DND-41 (cell line): ENCODE measurements at regions not wholly inside any gene's neighbourhood (a gene's known extent, or its start where the extent isn't known, plus 50 kb on each side); places are given as distances from the start of the nearest gene placed in this dataset.
"Not testable (repeated sequence)": the region's sequence is repeated elsewhere in the genome, so short reads cannot be mapped to it uniquely, and the experiment has no call there.

Experiments
- EZH2 ChIP-seq: IDR thresholded peaks from 3 replicates; pipeline ENCODE4 v1.6.1; 2012; ENCODE audit warnings: borderline replicate concordance, low read depth, mild to moderate bottlenecking, moderate library complexity, low read length, inconsistent platforms; ENCODE audit not compliant: severe bottlenecking
- TF ChIP-seq, protein P1 (sequence below): IDR thresholded peaks from 2 replicates; pipeline ENCODE4 v1.5.1; 2012; ENCODE audit warnings: borderline replicate concordance, low read length, moderate library complexity, mild to moderate bottlenecking; ENCODE audit not compliant: poor library complexity, severe bottlenecking; ENCODE audit errors: extremely low read depth

DNA sequence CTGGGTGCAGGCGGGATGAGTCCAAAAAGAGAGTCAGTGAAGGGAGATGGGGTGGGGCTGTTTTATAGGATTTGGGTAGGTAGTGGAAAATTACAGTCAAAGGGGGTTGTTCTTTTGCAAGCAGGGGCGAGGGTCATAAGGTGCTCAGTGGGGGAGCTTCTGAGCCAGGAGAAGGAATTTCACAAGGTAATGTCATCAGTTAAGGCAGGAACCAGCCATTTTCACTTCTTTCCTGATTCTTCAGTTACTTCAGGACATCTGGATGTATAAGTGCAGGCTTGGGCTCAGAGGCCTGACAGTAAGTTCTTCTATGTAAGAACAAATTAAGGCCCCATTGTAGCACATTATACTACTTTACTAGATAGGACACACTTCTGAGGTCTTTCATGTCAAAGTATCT, 231.2 kb upstream of the NRXN1 start:
- TF ChIP-seq, protein P1, sequence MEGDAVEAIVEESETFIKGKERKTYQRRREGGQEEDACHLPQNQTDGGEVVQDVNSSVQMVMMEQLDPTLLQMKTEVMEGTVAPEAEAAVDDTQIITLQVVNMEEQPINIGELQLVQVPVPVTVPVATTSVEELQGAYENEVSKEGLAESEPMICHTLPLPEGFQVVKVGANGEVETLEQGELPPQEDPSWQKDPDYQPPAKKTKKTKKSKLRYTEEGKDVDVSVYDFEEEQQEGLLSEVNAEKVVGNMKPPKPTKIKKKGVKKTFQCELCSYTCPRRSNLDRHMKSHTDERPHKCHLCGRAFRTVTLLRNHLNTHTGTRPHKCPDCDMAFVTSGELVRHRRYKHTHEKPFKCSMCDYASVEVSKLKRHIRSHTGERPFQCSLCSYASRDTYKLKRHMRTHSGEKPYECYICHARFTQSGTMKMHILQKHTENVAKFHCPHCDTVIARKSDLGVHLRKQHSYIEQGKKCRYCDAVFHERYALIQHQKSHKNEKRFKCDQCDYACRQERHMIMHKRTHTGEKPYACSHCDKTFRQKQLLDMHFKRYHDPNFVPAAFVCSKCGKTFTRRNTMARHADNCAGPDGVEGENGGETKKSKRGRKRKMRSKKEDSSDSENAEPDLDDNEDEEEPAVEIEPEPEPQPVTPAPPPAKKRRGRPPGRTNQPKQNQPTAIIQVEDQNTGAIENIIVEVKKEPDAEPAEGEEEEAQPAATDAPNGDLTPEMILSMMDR: not testable (repeated sequence)
- TF ChIP-seq EZH2: not testable (repeated sequence)
